Memory B cell (primary cell): ENCODE measurements at regions not wholly inside any gene's neighbourhood (a gene's known extent, or its start where the extent isn't known, plus 50 kb on each side); places are given as distances from the start of the nearest gene placed in this dataset.

Source experiments
- ATAC-seq: fragments of 150-1000 bp; cut with Tn5 transposase; 2 replicates; pipeline ENCODE4 v1.10.0; 2021; ENCODE audit warnings: low read depth, mild to moderate bottlenecking, moderate library complexity
- DNase-seq, 2 donors: peaks; one replicate each; pipeline ENCODE4 v3.0.0; 2022; ENCODE audit warnings: low spot score in 2 of 2
- H3K27ac Mint-ChIP-seq: one replicate; pipeline ENCODE4 v1.8.0; 2022; ENCODE audit warnings: mild to moderate bottlenecking, moderate library complexity, mixed read lengths
- H3K27me3 Mint-ChIP-seq: one replicate; pipeline ENCODE4 v1.8.0; 2022; ENCODE audit warnings: mixed read lengths
- H3K36me3 Mint-ChIP-seq: one replicate; pipeline ENCODE4 v1.8.0; 2022; ENCODE audit warnings: mild to moderate bottlenecking, mixed read lengths
- H3K4me1 Mint-ChIP-seq: one replicate; pipeline ENCODE4 v1.8.0; 2022; ENCODE audit warnings: mixed read lengths
- H3K4me3 Mint-ChIP-seq: one replicate; pipeline ENCODE4 v1.8.0; 2022; ENCODE audit warnings: mild to moderate bottlenecking, moderate library complexity, mixed read lengths
- H3K9me3 Mint-ChIP-seq: one replicate; pipeline ENCODE4 v1.8.0; 2022; ENCODE audit warnings: mixed read lengths

DNA sequence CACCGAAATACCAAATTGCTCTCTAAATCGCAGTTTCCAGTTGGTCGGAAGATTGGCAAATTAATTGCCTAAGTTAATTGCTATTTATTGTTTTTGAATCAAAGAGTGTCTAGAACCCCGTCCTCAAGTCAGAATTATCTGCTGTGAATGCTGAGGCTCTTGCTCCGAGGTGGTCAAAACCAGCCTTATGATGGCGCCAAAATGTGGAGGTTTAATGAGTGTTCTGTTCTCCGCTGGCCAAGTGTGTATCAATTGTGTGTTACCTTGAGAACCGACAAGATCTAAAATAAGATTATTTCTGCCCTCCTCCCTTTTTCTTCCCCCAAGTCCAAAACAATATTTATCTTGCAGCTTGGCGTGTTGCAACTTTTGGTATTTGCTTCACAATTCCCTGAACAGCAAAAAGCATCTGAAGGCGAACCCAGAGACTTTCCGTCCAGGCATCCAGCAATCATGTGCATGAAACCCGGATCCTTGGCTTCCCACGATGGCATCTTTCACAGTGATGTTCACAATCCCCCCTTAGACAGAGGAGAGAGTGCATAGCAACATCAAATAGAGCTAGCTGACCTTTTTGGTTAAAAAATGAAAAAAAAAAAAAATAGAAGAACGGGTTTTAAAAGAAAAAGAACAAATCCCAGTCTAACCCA, 323.0 kb downstream of the MYCN start:
- no peak overlapping the region for H3K4me3 Mint-ChIP-seq
- no peaks in the 10 kb centered on the region for H3K9me3 Mint-ChIP-seq
- H3K36me3 Mint-ChIP-seq: no peaks in the 10 kb centered on the region
- no peak for DNase-seq
- H3K4me1 Mint-ChIP-seq: no peaks in the 10 kb centered on the region
- ATAC-seq: no peak
- H3K27me3 Mint-ChIP-seq: peaks cover 2% of the 10 kb centered on the region
- H3K27ac Mint-ChIP-seq: no peak overlapping the region

DNA sequence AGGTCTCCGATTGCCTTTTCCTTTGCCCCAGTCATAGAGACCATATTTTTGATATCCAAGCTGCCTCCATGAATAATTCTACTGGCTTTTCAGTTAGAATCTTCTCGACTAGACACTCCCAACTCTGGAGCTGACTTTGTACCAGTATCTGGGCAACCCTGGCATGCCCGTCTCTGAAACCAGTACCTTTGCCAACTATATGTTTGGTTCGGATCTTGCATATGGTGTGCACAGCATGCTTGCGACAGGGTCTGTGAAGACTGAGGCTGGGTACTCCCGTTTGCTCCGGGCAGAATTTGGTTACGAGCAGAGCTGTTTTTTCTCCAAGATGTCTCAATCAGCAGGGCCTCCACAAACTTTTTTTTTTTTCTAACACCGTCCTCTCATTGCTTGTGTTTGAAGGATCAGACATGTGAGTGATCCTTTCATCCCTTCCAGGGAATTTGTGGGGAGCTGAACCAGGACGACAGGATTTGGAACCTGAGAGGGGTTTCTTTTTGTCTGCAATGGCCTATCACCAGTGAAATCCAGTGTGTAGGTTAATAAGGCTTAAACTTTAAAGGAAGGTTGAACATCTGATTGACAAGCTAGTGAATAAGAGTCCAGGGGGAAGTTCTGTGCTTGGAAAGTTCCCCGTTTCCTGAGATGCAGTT, 322.3 kb downstream of the MYCN start:
- no peaks in the 10 kb centered on the region for H3K36me3 Mint-ChIP-seq
- DNase-seq (no peak), ATAC-seq (no peak)
- H3K9me3 Mint-ChIP-seq: no peaks in the 10 kb centered on the region
- H3K4me1 Mint-ChIP-seq: no peaks in the 10 kb centered on the region
- H3K27ac Mint-ChIP-seq: no peak overlapping the region
- no peak overlapping the region for H3K4me3 Mint-ChIP-seq
- H3K27me3 Mint-ChIP-seq: peaks cover 4% of the 10 kb centered on the region

DNA sequence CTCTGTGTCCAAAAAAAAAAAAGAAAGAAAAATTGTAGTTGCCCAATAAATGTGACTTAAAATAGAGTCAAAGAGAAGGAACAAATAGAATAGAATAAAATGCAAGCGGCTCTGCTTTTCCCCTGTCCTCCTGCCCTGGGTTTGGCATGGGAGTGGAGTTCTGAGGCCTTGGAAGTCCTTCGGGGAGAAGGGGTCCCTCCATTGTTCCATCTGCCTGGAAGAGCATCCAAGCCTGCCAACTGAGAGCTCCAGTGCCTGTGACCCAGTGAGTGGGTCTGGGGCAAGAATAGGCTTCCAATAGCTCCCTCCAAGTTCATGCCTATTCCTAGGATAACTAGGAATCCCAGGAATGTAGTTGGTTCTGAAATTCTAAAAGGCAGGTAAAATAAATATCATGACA, 321.4 kb downstream of the MYCN start:
- H3K9me3 Mint-ChIP-seq: no peaks in the 10 kb centered on the region
- H3K27ac Mint-ChIP-seq: no peak overlapping the region
- no peaks in the 10 kb centered on the region for H3K4me1 Mint-ChIP-seq
- no peak for DNase-seq
- H3K36me3 Mint-ChIP-seq: no peaks in the 10 kb centered on the region
- peaks cover 4% of the 10 kb centered on the region for H3K27me3 Mint-ChIP-seq
- no peak overlapping the region for H3K4me3 Mint-ChIP-seq
- no peak for ATAC-seq

DNA sequence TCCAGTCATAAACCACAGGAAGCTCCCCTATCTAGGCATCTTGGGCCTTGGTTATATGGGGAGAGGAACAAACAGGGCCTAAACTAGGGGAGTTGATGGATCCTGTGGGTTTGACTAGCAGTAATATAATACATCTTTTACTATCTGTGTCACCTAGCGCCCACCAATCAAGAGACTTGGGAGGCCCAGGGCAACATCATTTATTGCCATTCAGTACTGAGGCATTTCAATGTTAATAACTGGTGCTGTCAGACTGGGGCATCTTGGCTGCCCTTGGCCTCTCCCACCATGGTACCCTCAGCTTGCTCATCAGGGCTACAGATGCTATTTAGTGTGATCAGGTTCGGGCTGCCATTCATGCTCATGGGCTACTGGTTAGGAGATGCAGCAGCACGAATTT, 320.7 kb downstream of the MYCN start:
- no peaks in the 10 kb centered on the region for H3K36me3 Mint-ChIP-seq
- H3K27me3 Mint-ChIP-seq: peaks cover 6% of the 10 kb centered on the region
- H3K9me3 Mint-ChIP-seq: no peaks in the 10 kb centered on the region
- no peak overlapping the region for H3K27ac Mint-ChIP-seq
- no peak overlapping the region for H3K4me3 Mint-ChIP-seq
- no peaks in the 10 kb centered on the region for H3K4me1 Mint-ChIP-seq
- DNase-seq: no peak
- no peak for ATAC-seq

DNA sequence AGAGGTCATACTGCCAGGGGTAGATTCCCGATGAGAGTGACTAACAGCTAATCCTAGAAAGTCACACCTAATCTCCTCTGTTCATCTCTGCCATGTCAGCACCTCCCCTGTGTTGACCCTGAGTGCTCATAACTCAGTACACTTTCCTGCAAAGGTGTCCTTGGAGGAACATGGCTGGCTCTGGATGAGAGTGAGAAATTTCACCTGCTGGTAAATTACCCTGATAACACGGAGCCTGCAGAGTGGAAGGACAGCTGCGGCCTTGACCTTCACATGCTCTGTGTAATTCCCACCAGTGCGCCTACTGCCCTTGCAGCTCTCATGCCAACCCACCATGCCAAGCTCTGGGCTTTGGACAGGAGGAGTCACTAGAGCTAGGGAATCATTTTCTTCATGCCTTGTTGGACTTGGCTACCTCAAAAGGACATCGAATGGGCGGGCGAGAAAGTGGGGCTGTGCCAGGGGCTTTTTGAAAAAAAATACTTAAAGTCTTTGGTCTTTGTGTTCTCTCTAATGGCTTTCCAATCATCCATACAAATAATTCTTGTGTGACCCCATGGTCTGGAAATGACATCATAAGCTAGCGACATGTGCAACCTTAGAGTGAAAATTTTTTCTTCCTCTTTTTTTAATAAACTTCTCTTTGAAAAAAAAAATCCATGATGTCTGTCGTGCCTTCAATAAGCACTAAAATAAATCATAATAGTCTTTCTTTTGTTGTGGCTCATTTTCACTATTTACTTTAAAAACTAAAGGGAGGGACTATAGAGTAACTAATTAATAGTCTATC, 319.9 kb downstream of the MYCN start:
- H3K27ac Mint-ChIP-seq: no peak overlapping the region

DNA sequence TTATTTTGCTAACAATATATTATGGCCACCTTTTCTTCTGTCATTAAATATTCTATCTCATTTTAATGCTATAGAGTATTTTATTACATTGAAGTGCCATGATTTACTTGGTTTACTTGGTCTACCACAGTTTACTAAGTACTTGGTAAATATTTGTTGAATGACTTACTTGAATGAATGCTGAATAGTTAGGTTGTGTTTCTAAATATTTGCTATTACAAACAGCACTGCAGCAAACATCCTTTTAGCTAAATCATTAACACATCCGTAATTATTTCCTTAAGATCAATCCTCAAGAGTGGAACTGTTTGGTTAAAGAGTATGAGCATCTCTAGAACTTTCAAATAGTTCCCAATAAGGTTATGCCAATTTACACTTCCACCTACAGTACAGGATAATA, 318.7 kb downstream of the MYCN start:
- Mint-ChIP-seq H3K27me3 (peaks cover 8% of the 10 kb centered on the region), H3K9me3 (no peaks in the 10 kb centered on the region), H3K4me3 (no peak overlapping the region), H3K36me3 (no peaks in the 10 kb centered on the region), H3K27ac (no peak overlapping the region), H3K4me1 (no peaks in the 10 kb centered on the region)
- DNase-seq (no peak), ATAC-seq (no peak)

More for the DNA sequence above, 319.9 kb downstream of the MYCN start:
- DNase-seq (no peak), ATAC-seq (no peak)
- Mint-ChIP-seq H3K36me3 (no peaks in the 10 kb centered on the region), H3K4me3 (no peak overlapping the region), H3K27me3 (peaks cover 6% of the 10 kb centered on the region), H3K9me3 (no peaks in the 10 kb centered on the region), H3K4me1 (no peaks in the 10 kb centered on the region)

DNA sequence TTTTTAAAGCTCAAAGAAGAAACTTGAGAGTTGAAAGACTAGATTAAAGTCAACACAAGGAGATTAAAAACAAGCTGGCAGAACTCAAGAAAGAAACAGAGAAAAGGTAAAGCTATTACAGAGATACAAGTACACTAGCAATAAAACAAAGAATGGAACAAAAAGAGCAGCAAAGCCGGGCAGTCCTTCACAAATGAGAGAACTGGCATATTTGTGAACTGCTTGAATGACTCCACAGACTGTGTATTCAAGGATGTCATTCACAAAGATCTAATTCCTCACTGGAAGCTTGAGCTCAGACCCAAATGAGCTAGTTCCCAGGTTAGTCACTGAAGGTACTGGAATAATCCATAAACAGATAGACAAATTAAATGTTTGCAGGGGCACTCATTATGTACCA, 318.0 kb downstream of the MYCN start:
- ATAC-seq: no peak
- Mint-ChIP-seq H3K36me3 (no peaks in the 10 kb centered on the region), H3K9me3 (no peaks in the 10 kb centered on the region), H3K27ac (no peak overlapping the region), H3K4me3 (no peak overlapping the region), H3K4me1 (no peaks in the 10 kb centered on the region), H3K27me3 (peaks cover 10% of the 10 kb centered on the region)
- DNase-seq: no peak

DNA sequence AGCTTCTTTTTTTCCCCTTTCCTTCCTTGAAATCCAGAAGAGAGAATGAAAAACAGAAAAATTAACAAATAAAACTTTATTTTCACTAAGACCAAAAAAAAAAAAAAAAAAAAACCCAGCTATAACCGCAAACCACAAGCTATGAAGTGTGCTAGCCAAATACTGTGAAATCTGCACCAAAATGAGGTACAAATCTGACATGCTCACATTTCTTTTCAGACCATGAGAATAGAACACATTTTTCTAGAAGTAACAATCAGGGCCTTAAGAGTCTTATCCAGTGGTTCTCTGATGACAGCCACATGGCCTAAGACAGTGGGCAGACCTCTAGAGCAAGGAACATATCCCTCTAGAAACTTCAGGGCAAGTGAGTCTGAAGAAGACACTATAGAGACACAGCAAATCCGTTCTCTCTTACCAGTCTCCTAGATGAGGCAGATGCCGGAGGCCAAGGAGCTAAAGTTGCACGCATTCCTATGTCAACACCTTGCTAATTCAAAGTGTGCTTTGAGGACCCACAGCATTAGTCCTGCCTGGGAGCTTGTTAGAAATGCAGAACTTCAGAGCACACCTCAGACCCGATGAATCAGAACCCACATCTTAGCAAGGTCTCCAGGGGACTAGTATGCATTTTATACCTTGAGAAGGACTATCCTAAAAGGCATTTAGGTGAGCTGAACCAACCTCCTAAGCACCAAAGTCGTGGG, 317.1 kb downstream of the MYCN start:
- ATAC-seq: no peak
- DNase-seq: no peak
- H3K9me3 Mint-ChIP-seq: no peaks in the 10 kb centered on the region
- no peaks in the 10 kb centered on the region for H3K36me3 Mint-ChIP-seq
- H3K27ac Mint-ChIP-seq: no peak overlapping the region
- H3K4me3 Mint-ChIP-seq: no peak overlapping the region
- H3K4me1 Mint-ChIP-seq: no peaks in the 10 kb centered on the region
- H3K27me3 Mint-ChIP-seq: peaks cover 9% of the 10 kb centered on the region

DNA sequence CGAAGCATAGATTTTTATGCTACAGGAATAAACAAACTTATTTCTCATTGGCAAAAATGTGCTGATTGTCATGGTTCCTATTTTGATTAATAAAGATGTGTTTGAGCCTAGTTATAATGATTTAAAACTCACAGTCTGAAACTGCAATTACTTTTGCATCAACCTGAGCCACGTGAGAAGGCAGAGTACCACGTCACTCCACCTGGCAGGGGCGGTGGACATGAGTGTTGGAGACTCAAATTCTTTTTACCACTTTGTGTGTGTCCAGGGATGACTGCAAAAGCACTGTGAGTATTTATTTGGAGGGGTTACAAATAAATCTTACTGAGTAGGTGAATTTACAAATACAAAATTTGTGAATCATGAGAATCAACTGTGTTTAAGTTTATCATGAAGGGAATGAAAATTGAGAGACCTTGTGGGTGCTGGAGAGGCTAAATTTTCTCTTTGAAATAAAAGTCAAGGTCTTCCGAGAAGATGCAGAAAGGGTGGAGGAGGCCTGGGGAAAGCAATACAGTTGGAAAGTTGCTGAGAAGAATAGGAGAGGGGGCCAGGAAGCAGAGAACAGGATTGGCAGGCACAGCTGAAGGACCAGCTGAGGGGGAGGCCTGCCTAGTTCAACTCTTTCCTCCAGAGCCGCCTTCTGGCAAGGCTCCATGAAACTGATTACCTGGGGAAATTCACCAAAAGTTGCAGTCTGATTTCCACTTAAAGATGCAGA, 316.4 kb downstream of the MYCN start:
- H3K36me3 Mint-ChIP-seq: no peaks in the 10 kb centered on the region
- no peaks in the 10 kb centered on the region for H3K9me3 Mint-ChIP-seq
- peaks cover 10% of the 10 kb centered on the region for H3K27me3 Mint-ChIP-seq
- DNase-seq (no peak), ATAC-seq (no peak)
- H3K4me3 Mint-ChIP-seq: no peak overlapping the region
- H3K4me1 Mint-ChIP-seq: no peaks in the 10 kb centered on the region
- no peak overlapping the region for H3K27ac Mint-ChIP-seq

DNA sequence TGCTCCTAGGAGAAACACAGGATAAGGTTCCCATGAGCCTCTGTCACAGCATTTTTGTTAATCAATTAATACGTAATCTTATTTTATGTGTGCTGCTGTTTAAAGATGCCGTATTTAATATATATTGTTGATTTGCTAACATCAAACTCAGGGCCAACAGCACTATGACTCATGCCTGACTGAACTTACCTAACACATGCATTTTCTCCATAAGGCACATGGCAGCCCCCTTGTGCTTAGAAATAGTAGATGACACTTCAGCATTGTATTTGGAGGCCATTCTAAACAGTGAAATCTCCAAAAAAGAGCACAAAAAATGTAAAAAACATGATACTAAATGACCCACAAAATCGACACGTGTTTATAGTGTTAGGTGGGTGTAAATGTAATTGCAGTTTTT, 314.8 kb downstream of the MYCN start:
- Mint-ChIP-seq H3K4me1 (no peaks in the 10 kb centered on the region), H3K4me3 (no peak overlapping the region), H3K9me3 (no peaks in the 10 kb centered on the region), H3K27me3 (peaks cover 10% of the 10 kb centered on the region), H3K36me3 (no peaks in the 10 kb centered on the region), H3K27ac (no peak overlapping the region)
- ATAC-seq (no peak), DNase-seq (no peak)

DNA sequence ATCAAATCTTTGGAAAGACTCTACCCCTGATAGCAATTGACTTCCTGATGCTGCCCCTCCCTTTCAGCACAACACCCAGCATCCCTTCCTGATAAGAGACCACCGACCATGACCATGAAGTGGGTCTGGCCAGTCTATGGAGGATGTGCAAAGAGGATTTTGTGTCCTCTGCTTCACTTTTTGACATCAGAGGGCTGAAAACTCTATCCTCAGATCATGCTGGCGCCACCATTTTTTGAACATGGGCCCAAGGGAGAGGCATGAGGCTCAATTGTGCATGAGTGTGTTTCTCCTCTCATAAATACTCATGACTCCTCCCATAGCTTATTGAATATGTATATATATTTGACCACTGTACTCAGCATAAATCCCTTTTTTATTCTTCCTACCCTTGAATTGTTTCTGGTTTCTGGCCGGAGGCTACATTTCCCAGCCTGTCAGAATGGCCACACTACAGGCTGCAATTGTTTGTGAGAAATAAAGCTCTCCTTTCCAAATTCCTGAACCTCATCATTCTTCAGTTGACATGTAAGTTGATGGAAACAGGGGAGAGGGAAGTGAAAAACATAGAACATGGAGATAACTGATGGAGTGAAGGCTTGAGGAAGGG, 314.1 kb downstream of the MYCN start:
- no peak for ATAC-seq
- H3K9me3 Mint-ChIP-seq: no peaks in the 10 kb centered on the region
- H3K4me1 Mint-ChIP-seq: no peaks in the 10 kb centered on the region
- H3K36me3 Mint-ChIP-seq: no peaks in the 10 kb centered on the region
- no peak overlapping the region for H3K4me3 Mint-ChIP-seq
- peaks cover 10% of the 10 kb centered on the region for H3K27me3 Mint-ChIP-seq
- no peak overlapping the region for H3K27ac Mint-ChIP-seq
- DNase-seq: no peak

DNA sequence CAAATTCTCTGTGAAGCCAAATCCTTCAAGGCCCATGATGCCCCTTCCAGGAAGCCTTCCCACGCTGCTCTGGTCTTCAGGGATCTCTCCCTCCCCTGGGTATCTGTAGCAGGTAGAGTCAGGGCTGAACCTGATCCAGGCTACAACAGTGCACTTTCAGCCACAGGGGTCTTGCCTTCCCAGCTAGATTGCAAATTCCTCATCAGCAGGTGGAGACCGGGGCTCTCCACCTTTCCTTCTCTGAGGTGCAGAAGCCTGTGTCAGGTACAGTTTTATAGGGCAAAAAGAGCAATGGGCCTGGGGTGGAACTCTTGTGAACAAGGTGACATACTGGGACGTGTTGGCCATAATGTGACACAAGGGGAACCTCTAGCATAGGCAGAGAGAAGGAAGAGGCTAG, 312.9 kb downstream of the MYCN start:
- DNase-seq (no peak), ATAC-seq (no peak)
- no peaks in the 10 kb centered on the region for H3K4me1 Mint-ChIP-seq
- H3K27ac Mint-ChIP-seq: no peak overlapping the region
- H3K9me3 Mint-ChIP-seq: no peaks in the 10 kb centered on the region
- H3K27me3 Mint-ChIP-seq: peaks cover 10% of the 10 kb centered on the region
- no peaks in the 10 kb centered on the region for H3K36me3 Mint-ChIP-seq
- H3K4me3 Mint-ChIP-seq: no peak overlapping the region

DNA sequence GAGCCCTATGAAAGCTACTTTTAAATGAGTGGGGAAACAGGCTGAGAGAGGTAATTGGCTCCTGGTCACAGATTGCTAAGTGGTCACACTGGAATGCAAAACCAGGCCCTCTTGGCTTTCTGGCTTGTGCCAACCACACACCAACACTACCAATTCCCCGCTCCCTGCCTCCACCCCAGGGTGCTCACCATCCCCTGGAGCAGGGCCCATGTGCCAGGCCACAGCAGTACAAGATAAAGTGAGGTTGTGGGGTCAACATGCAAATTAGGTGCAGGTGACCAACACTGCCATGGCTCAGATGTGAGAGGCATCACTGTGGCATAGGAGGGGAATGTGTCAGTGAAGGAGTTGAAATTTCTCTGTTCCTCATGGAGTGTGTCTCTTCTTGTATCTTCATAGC, 312.5 kb downstream of the MYCN start:
- ATAC-seq (no peak), DNase-seq (no peak)
- Mint-ChIP-seq H3K4me3 (no peak overlapping the region), H3K27ac (no peak overlapping the region), H3K9me3 (no peaks in the 10 kb centered on the region), H3K4me1 (no peaks in the 10 kb centered on the region), H3K36me3 (no peaks in the 10 kb centered on the region), H3K27me3 (peaks cover 8% of the 10 kb centered on the region)
